Embryonic facial prominence (tissue), 1 donor: ENCODE measurements at regions not wholly inside any gene's neighbourhood (a gene's known extent, or its start where the extent isn't known, plus 50 kb on each side); places are given as distances from the start of the nearest gene placed in this dataset.

Experiments used
- DNase-seq: peaks from one replicate; pipeline ENCODE4 v3.0.0-alpha.2; 2016; ENCODE audit errors: extremely low spot score

DNA sequence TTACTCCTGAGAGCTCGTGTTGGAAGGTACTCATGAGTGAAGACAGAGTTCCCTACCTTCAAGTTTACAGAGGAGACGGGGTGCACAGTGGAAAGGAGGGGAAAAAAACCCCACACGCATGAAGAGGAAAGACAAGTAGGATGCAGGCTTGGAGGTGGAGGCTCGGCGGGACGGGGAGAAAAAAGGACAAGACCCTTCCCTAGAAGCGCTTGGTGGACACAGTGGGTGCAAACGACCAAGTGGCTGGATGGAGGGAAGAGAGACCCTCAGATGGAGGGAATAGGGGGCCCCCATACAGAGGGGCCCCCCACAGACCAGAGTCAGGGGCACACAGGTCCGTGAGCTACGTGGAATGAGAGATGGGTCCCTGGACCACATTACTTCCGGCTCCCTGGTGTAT lies 380.1 kb downstream of the SHANK2 start:
- no peak for DNase-seq

DNA sequence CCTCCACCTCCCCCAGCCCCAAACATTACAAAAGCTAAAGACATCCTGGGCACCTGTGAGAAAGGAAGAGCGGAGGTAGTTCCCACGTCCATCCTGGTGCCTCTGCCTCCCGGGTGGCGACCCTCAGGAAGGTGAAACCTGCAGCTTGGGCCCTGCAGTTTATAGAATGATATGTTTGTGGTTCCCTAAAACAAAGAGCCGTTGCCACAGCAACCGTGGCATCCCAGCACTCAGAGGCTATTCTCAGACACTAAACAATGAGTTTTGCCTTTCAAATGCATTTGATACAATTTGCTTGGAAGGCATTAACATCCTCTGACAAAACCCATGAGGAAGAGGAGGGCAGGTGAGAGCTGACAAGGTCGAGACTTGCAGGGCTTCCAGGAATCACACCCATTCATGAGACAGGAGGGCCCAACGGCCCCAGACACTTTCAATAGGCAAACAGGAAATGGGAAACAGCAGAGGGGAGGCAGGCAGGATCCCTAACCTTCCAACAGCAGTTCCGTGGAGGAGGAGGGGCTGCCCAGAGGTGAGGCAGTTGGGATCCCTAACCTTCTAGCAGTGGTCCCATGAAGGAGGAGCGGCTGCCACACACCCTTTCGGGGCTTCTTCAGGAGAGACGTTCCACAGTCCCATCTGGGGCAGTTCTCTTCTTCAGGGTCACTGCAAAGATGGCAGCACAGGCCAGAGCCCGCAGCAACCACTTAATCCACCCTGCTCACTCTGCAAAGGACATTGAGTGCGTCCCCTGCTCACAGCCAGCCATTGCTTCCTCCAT lies 379.2 kb downstream of the SHANK2 start:
- DNase-seq, result no peak

DNA sequence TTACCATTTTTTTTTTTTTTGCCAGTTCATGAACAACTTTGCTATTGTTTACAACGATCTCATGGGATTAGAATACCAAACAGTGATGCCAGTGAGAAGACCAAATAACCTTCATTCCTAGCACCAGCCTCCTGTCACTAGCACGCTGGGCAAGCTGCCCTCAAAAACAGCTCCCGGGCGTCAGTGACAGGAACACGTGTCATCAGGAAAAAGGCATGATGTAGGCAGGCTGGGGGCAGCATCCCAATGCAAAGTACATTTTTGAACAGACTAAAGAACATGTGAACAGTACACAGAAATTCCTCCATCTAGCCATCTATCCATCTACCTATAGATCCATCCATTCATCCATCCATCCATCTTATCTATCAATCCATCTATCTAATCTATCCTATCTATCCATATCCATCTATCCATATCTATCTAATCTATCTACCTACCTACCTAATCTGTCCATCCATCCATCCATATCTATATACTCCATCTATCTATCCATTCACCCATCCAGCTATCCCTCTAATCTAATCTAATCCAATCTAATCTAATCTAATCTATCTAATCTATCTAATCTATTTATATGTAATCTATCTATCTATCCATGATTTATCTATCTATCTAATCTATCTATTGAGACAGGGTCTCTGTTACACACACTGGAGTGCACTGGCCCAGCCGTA lies 378.5 kb downstream of the SHANK2 start:
- DNase-seq, result no peak

DNA sequence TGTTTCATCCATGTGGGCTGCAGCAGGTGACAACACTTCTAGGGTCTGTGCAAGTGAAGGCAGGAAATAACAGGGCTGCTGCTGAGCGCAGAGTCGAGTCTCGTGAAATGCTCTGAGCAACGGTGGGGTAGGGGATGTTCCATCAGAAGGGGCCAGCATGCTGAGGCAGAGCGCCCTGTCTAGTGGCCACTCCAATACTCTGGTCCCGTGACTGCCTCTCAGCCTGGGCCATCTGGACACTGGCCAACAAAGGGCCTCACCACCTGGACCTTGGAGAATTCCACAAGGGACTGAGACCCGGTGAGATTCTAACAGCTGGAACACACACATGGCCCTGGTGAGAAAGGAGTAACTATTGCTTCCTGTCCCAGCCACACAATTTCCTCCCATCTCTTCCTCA lies 375.7 kb downstream of the SHANK2 start:
- DNase-seq, result no peak

DNA sequence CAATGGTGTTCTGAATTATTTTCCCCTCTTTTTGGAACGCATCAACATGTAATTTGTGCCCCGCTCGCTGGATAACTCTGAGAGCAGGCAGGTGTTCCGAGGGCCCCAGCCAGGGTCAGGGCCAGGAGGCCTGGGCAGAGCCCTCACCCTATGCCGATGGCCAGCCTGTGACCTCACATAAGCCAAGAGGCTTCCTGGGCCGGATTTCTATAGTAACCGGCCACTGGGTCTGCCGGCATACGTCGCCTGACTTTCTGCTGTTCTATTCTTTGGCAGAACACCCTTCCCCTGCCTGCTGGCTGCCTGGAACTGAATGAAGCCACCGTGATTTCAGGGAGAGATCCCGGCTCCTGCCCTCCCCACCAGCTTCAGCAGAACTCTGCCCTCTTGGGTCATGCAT lies 375.2 kb downstream of the SHANK2 start:
- no peak for DNase-seq

DNA sequence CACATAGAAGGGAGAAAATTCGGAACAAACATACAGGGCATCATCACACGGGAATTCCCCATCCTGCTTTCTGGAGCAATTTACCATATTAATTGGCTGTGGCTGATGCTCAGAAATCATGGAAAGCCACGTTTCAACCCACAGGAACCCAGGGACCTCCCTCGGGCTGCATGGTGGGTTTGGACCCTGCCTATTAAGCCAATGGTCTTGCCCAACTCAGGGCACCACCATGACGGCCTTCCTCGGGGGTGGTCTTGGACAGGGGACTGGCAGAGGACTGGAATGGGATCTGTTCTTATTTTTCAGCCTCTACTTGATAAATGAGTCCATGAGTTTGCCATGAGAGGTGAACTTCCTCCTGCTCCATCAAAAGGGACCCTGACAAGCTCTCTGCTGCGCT lies 374.0 kb downstream of the SHANK2 start:
- no peak for DNase-seq

DNA sequence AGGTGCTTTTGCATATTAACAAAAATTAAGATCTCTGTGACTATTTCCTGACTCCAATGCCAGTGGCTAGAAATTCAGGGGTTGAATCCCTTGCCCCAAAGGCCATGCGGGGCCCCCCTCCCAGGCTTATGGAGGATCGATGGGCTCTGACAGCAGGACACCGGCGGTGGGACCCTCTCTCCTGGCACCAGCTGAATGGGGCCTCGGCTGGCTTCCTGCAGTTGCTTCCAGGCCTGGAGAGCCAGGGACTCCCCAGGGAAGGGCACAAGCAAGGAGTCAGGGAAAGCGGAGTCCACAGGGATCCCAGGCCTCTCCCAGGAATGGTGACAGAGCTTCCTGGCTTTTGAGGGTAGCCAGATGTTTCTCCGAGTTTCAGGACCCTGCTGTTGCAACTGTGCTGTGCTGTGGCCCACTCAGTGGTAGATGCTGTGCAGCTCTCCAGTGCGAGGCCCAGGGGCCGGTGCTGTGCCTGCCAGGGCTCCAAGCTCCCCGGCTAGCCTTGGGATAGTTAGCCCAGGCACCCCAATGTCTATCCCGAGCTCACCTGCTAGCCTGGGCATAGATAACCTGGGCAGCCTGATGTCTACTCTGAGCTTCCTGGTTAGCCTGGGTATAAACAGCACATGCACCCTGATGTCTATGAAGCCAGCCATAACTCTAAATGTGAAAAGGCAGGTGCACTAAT lies 372.6 kb downstream of the SHANK2 start:
- DNase-seq, result no peak

DNA sequence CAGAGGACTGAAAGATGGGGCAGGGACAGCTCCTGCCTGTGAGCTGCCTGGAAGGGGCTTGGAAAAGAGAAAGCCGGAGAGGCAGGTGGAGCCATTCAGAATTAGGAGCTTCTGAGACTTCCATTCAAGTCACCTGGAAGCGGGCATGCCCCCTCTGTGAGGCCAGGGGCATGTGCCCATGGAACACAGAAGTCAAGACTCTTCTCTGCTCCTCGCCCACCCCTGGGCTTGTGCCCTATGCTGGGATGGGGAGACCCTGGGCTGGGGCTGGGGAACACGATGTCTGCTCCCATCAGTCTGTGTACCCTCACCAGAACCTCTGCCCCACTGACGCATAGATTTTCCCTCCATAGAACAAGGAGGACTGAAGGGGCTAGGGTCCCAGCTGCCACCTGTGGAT lies 372.0 kb downstream of the SHANK2 start:
- no peak for DNase-seq

DNA sequence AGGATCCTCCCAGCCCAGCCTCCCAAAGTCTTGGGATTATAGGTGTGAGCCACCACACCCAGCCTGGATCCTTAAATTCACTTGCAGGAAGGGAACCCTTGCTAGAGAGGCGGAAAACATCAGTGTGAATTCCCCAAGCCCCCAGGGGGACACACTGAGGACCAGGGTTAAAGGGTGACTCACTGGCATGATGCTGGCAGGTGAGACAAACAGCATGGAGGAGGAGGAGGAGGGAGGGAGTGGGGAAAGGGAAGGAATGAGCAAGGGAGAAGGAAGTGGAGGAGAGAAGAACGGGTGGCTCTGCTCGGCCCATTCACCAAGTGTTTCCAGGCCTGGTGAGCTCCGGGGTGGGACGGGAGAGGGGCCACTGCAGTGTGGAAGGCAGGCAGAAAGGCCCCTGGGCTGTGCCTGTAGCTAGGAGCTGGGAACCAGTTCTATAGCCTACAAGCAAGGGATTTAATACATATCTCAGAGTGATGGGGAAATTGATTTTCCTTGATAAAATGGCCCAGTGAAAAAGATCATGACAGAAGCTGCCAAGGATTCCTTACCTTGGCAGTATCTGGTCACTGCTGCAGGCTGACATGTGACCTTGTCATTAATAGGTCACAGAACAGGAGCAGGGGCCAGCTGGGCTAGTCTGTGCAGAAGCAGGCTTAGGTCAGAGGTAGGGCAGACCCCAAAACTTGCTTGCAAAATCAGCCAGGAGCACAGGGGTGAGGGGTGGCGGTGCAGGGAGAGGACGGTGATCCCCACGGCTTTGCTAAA lies 370.2 kb downstream of the SHANK2 start:
- no peak for DNase-seq

DNA sequence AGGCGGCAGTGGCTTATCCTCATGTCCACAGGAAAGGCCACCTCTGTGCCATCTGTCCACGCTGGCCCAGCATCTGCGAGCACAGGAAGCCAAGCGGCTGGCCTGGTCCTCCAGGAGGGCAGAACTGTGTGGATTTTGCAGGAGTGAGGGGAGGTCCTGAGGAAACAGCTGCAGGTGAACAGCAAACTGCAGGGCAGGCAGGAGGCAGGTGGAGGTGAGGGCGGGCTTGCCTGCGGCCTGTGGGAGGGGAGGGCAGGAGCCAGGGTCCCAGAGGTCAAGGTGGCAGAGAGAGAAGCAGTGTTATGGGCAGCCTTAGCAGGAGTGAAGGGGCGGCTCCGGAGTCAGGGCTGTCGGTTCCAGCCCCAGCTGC lies 369.7 kb downstream of the SHANK2 start:
- DNase-seq, result no peak

DNA sequence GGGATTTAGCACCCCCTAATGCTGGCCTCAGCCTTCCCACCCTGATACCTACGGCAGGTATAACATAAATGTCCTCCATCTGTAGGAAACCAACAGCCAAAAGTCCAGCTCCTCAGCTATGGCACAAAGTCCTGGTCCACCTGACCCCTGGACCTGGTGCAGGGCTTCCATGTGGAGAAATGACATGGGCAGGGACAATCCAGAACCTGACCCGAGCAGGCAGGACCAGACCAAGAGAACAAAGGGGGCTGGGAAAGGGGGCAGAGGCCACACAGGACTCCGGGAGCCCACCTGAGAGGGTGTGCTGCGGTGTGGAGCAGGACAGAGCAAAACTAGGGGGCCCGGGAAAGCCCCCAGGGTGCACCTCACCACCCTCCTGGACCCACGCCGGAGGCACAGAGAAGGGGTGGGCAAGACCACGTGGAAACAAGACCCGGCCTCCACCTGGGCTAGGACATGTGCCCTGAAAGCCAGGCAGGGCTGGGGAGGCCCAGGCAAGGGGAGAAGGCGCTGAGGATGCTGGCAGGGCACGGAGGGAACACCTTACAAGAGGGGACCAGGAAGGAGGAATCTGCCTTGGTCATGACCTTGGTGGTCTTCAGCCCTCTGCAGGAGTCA lies 368.9 kb downstream of the SHANK2 start:
- no peak for DNase-seq

DNA sequence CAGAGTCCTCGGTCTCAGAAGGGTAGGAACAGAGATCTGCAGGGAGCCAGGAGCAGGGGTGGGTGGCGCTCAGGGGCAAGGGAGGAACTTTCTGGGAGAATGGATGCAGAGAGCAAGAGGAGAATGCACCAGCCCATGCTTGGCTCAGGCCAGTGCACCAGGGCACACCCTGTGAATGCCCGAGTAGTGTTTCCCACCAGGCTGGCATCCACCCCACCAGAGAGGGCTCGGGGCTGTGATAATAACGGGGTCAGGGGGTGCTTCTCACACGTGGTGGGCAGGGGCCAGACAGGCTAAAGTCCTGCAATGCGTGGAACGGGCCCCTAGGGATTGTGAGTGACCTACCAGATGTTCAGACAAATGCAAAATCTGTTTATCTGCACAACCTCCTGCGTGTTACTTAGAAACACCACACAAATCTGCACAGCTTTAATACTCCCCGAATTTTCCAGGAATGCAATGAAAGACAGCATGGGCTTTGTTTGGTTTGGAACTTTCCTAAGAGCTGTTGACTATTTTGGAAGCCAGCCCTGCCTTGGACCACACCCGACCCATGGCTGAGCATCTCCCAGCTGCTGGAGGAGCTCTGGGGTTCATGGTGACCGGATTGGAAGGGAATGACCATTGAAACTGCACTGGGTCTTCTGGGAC lies 368.3 kb downstream of the SHANK2 start:
- no peak for DNase-seq

DNA sequence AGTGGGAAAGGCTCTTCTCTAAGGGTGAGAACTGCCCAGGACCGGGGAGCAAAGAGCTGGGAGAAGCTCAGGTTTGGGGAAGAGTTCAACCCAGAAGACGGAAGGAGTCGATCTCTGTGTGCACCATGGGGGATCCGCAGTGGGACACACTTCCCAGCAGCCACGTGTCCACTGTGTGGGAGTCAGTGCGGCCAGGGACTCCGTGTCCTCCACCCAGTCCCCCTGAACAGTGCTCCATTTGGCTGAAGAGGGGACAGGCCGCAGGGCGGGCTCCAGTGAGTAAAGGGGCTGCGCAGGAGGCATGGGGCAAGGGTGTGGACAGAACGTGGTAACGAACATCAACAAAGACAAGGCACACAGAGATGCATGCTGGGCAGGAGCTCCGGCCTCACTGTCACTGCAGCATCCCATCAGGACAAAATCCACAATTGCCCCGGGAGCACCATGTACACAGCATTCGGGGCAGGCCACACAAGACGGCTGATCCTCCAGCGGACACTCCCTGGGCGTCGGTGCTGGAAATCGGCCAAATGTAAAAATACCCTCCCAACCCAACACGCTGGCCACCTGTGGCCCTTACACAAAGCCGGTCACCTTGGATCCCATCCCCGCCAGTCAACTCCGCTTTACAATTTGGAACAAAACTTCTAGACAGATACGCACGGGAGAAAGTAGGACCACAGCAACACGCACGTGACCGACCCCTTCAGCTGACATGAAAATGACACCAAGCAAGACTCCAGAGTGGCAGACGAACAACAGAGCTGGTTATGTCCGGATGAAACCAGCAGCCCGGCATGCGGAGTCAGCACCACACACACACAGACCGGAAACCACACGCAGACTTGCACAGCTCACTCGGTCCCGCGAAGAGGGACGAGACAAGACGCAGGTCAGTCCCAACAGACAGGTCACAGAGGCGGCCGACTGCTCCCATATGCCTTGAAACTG lies 366.8 kb downstream of the SHANK2 start:
- no peak for DNase-seq

DNA sequence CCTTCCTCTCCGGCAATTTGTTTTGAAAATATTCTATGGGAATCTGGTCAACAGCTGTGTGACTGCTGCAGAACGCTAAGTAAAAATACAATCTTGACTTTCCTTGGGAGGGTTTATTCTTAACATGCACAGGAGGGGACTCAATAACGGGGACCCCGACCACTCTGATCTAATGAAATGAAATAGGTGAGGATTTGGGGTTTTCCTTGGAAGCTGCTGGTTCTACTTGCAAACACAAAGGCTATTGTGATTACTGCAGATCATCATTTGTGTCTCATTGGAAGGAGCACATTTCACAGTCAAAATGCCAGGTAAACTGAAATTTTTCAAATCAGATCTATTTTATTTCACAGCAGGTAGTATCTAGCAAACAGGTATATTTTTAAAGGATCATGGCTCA lies 366.1 kb downstream of the SHANK2 start:
- DNase-seq, result no peak

DNA sequence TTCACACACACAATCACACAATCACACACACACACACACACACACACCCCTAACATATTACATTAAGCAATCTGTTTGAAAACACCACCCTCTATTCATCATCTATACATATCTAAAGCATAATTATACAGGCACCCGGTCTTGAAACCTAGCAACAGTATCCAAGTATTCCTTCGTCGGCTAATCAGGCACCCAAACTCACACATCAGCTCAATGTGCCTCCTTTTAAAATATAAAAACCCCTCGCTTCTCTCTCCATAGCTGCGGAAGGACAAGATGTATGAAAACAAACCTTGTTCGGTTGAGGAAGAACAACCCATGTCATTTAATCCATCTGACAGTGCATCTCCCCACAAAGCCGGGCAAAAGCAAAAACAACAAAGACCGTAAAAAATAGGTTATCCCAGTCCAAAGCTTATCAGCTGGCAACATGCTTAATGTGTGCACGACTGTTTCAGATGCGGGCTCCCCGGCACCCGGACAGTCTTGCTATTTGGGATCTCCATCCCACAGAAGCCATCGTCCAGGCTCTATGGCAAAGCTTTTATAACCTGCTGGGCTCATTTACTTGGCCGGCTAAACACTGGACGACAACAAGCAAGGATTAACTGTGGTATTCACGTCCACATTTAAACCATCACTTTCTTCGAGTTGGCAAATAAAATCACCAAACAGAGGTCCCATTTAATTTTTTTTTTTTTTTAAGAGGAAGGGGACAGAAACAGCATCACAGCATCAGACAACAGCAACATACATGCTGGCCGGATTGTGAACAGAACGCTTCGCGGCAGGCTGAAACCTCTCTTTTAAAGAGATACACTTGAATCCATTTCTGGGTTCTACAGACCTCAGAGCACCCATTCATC lies 365.5 kb downstream of the SHANK2 start:
- no peak for DNase-seq

DNA sequence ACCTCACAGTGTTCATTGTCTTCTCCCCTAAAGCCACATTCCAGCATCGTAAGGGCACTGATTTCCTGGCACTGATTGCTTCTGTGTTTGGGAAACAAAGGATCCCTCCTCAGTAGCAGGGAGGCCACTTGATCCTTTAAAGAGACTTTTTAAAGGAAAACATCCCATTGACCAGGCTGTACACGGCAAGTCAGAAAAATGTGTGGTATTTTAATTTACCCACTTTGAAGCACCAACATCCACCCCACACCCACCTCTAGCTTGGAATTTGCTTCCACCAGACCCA lies 364.9 kb downstream of the SHANK2 start:
- no peak for DNase-seq

DNA sequence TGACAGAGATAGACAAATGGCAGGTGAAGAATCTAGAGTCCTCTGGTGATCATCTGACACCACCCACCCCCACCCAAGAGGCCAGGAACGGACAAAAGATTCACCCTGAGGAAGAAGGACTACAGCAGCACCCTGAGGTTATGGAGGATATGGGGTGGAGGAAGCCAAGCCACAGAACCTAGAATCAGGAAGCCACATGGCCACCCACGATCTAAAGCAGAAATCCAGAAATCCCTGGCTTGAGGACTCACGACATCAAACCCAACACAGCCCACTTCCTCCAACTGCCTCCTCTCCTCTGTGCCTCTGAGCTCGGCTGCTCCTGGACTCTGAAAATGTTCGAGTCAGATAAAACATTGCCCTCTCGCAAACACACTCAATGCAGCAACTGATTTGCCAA lies 364.3 kb downstream of the SHANK2 start:
- no peak for DNase-seq

DNA sequence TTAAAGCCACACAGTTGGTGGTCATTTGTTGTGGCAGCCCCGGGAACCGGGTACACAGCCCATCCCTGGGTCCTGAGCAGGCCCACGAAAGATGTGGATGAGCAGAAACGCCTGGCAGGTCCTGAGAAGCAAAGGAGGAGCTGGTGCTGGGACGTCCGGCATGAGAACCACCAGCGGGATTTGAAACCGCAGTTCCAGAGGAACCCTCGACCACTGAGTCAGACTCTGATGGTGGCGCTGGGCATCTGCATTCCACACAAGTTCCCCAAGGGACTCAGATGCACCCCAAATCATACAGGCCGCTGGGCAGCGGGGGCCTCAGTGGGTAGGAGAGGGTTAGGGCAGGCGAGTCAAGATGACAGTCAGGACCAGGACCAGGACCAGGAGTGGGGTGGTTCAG lies 363.0 kb downstream of the SHANK2 start:
- DNase-seq, result no peak

DNA sequence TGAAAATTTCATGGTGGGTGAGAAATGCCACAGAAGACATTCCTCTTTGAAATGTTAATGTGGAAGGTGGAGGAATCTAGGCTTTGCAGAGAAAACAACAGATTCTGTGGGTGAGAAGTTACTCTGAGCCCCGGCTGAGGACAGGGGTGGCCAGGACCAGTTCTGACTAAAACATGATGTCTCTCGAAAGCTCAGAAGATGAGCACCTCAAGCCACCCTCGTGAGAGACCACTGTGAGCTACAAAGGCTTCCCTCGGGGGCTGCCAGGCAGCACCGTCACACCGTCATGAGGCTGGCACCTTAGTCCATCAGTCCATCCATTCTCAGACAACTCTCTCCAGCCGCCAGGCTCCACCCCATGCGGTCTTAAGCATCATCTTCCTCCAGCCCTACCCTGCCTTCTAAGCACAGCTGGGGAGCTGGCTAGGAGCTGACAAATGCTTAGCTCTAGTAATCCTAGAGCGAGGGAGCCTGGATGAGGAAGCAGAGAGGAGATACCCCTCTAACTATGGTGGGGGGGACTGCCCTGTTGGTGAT lies 360.5 kb downstream of the SHANK2 start:
- no peak for DNase-seq
